GM10266 (cell line): ENCODE measurements at regions not wholly inside any gene's neighbourhood (a gene's known extent, or its start where the extent isn't known, plus 50 kb on each side); places are given as distances from the start of the nearest gene placed in this dataset.

Experiments used
- DNase-seq: peaks from one replicate; pipeline ENCODE4 v3.0.0; 2012; ENCODE audit errors: extremely low spot score
- CTCF ChIP-seq: IDR thresholded peaks from 2 replicates; pipeline ENCODE4 v1.5.1; 2012; ENCODE audit warnings: mild to moderate bottlenecking, low read depth; ENCODE audit not compliant: control insufficient read depth, insufficient read depth; ENCODE audit errors: missing control alignments

- no peak for DNase-seq
- TF ChIP-seq CTCF, result no peak
Measured at GRCh38 chr17:51559778-51560177, 299.4 kb downstream of the UTP18 start.

- TF ChIP-seq CTCF, result no peak
- no peak for DNase-seq
Measured at GRCh38 chr17:51560398-51560797, 300.1 kb downstream of the UTP18 start.

- DNase-seq, result no peak
- TF ChIP-seq CTCF, result no peak
Measured at GRCh38 chr17:51563961-51564360, 303.6 kb downstream of the UTP18 start.

- no peak for DNase-seq
- no peak for TF ChIP-seq CTCF
Measured at GRCh38 chr17:51572115-51572514, 311.8 kb downstream of the UTP18 start.
